ENCODE measurements at regions not wholly inside any gene's neighbourhood (a gene's known extent, or its start where the extent isn't known, plus 50 kb on each side); places are given as distances from the start of the nearest gene placed in this dataset.

- DNase-seq: no peak
These were observed 544.2 kb downstream of the ETNK1 start for GRCh38 chr12:23169012-23169695.

DNA sequence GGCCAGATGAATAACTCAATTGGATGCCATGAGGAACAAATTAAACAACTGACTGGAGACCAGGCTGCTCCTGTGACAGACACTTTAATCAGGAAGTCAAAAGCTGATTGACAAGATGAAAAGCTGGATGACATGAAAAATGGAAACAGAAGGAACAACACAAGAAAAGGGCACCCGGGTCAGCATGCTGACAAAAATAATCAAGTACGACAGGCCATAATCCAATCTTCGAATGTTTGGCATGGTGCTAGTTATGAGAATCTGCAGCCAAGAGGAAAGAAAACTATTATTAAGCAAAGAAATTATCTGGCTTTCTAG lies 544.7 kb downstream of the ETNK1 start:
- DNase-seq: no peak

- DNase-seq: no peak
These were observed 549.9 kb downstream of the ETNK1 start for GRCh38 chr12:23174917-23175316.

DNA sequence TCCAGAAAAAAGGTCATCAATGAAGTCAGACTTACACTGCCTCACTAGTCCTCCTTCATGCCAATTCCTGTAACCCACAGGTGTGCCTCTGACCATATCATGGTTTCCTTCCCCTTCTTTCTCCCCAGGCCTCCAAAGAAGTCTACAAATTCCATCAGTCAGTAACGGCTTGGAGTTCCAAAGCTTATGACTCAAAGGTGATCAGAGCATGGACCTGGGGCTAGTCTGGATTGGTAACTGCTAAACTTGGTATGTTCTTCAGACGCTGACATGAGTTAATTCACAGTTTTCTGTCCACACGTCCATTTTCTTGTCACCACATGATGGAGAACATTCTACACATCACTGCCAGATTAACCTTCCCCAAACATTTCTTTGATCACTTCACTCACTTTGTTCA lies 560.4 kb downstream of the ETNK1 start:
- DNase-seq: no peak

GRCh38 chr12:23186950-23187349 lies 562.0 kb downstream of the ETNK1 start:
- no peak for DNase-seq

DNA sequence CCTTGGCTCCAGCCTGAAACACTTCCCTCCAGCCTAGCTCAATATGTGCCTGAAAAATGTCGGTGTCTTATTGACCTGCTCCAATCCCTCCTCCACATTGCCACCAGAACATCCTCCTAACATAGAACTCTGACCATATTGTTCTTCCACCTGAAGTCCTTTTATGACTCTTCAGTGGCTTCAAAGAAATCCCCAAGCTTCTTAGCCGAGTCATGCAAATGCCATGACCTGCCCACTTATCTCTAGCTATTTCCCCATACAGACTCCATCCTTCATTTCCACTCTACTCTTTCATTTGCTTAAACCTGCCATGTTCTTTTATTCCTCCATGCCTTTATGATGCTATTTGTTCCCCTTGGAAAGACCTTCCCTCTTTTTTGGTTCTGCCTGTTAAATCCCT lies 568.6 kb downstream of the ETNK1 start:
- no peak for DNase-seq

- no peak for DNase-seq
These were observed 572.3 kb downstream of the ETNK1 start for GRCh38 chr12:23197266-23197665.

- no peak for DNase-seq
These were observed 577.8 kb downstream of the ETNK1 start for GRCh38 chr12:23202728-23203127.

DNA sequence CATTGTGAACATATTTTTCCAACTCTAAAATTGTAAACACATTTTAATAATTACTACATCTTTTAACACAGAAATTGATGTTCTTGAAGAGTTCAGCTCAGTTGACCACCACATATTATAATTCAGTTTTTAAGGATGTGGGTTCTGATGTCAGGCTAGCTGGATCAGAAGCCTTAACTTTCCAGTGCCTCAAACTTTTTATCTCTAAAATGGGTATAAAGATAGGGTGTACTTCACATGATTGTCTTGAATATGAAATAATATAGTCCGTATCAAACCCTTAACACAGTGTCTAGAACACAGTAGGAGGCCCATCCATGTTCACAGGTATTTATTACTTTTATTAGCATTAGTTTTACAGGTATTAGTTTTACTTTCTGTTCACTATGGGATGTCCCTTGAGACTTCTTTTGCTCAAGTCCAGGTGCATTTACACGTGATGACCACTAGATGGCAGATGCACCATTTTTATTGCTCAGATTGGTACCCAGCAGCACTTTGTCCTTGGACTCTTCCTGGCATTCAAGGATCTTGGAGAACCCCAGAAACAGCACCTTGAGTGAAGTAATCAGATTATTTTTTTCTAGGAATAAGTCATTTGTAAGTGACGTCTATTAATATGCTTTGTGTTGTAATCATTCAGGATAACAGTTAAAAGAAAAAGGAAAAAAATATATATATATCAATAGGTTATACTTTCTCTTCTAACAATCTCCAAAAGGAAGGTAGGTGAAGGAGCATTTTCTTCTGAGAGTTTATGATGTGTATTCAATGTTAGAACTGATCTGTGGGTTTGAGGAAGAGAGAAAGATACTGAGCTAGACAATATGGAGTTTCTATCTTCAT lies 580.2 kb downstream of the ETNK1 start:
- peak in 10 of 56 donors; percentile 0 to 26 (median 10) for DNase-seq

DNA sequence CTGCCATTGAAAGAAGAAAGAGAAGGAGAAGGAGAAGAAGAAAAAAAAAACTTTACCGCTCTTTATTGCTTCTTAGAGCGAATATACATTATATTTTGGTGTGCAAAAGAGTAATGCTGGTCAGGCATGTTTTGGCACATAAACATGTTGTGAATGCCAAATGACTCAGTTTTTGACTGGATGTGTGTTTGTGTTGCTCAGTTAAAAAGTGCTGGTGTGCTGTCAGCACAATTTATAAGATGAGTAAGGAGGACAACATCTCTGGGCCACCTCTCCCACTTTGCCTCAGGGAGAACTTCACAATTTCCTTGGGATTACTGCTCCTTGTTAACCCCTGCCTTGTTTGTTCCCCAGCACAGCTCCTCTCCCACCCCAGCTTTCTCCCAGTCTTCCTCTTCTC lies 584.8 kb downstream of the ETNK1 start:
- DNase-seq: no peak

DNA sequence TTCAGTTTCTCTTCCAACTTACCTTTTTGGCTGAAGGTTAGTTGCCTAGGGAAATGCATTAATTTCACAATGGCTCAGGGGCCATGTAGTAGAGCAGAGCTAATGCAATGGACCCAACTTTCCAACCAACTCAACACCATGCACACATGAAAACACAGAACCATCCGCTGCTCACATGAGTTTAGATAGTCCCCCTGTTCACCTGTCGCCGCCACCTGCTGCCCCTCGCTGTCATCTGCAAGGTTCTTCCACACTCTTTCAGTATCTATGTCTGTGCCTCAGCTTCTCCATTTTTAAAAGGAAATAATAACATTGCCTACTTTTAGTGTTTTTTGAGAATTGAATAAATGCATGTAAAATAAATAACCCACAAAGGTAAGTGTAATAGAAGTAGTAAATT lies 585.6 kb downstream of the ETNK1 start:
- DNase-seq: no peak

- DNase-seq: no peak
These were observed 586.7 kb downstream of the ETNK1 start for GRCh38 chr12:23211384-23212320.

DNA sequence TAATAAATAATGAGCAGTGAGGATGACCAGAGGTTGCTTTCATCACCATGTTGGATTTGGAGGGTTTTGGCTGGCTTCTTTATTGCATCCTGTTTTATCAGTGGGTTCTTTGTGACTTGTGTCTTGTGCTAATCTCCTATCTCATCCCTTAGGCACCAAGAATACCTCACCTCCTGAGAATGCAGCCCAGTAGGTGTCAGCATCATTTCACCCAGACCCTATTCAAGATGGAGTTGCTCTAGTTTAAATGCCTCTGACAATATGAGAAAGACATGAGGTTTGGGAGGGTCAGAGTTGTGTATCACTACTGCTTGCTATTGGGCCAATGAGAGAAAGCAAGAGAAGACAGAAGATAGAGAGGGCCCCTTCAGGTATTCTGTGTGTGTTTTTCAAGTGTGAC lies 592.2 kb downstream of the ETNK1 start:
- DNase-seq: no peak

GRCh38 chr12:23217667-23218066 lies 592.7 kb downstream of the ETNK1 start:
- no peak for DNase-seq

GRCh38 chr12:23221066-23221465 lies 596.1 kb downstream of the ETNK1 start:
- DNase-seq: no peak

DNA sequence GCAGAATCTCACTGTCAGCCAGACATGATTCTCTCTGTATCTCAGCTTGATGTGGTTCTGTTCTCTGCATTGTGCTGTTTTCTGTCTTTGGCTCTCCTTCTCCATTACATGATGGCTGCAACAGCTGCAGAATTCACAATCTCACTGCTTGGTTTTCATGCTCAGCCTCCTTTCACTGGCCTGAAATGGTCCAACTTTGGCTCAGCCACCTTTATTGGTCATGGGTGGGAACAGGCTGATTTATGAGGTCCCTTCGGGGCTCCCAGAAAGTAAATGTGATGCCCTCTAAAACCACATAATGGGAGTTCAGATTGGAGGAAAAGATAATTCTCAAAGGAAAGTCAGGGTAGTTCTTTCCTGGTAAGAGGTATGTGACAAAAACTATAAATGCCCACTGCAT lies 597.0 kb downstream of the ETNK1 start:
- no peak for DNase-seq

DNA sequence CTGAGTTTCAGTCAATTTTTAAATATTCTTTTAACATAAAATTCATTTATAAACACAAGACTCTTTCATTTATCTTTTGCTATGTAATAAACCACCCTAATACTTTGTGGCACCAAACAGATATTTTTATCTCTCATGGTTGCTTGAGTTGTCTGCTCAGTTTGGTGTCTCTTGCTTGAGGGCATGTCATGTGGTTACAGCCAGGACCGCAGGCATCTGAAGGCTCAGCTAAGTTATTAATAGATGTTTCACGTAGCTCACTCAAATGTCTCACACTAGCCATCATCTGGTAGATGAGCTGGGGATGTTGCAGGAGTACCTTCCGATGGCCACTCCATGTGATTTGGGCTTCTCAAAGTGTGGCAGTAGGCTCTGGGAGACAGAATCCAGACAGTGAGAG lies 597.8 kb downstream of the ETNK1 start:
- no peak for DNase-seq

DNA sequence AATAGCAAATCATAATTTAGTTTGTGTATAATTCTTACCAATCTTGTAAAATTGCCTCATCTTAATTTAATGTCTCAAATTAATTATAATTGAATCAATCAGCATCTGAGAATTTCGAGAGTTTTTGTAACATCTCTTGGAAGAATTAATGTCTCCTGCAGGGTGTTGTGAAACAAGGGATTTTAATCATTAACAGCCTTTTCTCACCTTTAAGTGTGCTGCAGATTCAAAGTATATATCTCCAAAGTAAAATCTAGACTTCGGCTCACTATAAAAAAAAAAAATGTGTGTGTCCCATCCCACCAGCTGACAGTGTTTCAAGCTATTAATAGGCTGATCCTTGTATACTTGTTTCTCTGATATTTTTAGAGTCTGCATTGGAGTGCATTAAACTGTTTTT lies 603.1 kb downstream of the ETNK1 start:
- DNase-seq: no peak

DNA sequence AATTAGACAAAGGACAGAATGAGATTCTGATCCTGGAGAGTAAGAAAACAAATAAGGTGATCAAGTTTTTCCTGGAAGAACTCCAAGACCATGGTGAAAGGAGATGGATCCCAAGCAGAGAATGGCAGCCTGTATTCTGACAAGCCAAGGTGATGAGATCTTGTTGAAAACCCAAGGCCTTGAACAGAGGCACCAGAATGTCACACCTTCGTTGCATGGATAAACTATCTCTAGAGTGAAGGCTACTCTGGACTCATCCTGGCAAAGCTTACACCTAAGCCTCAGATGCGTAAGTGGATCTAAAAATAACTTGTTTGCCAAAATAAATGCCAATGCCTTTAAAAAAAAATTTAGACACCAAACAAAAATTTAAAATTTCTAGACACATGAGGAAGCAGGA lies 605.9 kb downstream of the ETNK1 start:
- no peak for DNase-seq

DNA sequence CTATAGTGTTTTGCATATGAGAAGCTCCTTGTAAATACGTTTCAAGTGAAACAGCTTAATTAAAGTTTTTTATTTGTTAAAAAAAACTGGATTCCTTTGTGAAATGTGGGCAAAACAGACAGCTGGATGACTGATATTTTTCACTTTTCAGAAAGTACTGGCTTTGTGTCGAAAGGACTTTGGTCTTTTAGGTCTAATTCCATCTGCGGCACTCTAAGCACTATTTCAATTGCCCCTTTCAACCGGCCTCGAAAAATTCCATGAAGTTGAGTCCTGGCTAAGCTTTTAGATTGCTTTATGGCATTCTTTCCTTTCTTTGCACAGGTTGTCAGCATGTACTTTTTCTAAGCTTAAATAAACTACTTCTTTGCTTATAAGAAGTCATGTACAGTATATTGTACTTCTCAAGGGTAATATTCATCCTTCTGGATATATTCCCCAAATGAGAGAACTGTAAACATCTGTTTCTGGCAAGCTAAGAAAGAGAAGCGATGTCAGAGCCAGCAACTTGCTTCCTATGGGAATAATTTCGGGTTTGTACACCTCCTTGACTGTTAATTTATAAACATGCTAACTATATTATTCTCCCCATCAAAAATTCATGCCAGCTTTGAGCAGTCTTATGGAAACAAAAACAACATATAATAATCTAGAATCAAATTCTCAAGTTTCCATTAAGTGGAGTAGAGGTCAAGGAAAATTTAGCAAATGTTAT lies 611.3 kb downstream of the ETNK1 start:
- DNase-seq: no peak

DNA sequence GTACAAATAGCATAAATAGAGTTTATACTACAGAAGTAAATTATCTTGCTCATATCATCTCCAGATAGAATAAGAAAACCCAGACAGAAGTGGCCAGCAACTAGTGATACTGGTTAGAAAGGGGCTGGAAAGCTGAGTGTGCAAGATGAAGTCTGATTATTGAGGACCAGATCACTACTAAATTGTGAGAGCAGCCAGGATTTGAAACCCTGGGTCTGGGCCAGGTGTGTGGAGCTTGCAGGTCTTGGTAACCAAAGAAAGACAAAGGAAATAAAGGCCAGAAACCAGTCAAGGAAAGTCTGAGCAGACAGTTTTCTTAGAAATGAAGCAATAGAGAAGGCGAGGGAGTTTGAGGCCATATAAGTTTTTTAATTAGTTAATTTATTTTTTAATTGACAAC lies 611.8 kb downstream of the ETNK1 start:
- DNase-seq: no peak

All from amygdala (tissue), 56 donors.